ENCODE measurements at regions not wholly inside any gene's neighbourhood (a gene's known extent, or its start where the extent isn't known, plus 50 kb on each side); places are given as distances from the start of the nearest gene placed in this dataset.

- TF ChIP-seq POLR2A (IDR thresholded peaks at IDR 0.05) (no peak), EP300 (IDR thresholded peaks at IDR 0.05) (no peak)
These were observed 467.0 kb downstream of the CDH10 start for GRCh38 chr5:24177821-24178220.

Measured in upper lobe of left lung (tissue), 4 donors.